Upper lobe of right lung (tissue), 1 donor: ENCODE measurements at regions not wholly inside any gene's neighbourhood (a gene's known extent, or its start where the extent isn't known, plus 50 kb on each side); places are given as distances from the start of the nearest gene placed in this dataset.

ENCODE experiments used
- ATAC-seq: fragments of 200-7000 bp; cut with Tn5 transposase; one replicate; pipeline ENCODE4 v1.9.1; 2020; ENCODE audit warnings: mild to moderate bottlenecking, moderate library complexity
- DNase-seq: peaks from one replicate; pipeline ENCODE4 v3.0.0-alpha.2; 2020
- H3K27ac ChIP-seq: fragments of 200-600 bp; one replicate; pipeline ENCODE4 v1.8.0; 2022
- H3K27me3 ChIP-seq: fragments of 200-600 bp; one replicate; pipeline ENCODE4 v1.8.0; 2022; ENCODE audit warnings: mild to moderate bottlenecking
- H3K36me3 ChIP-seq: fragments of 200-600 bp; one replicate; pipeline ENCODE4 v1.8.0; 2022
- H3K4me1 ChIP-seq: fragments of 200-600 bp; one replicate; pipeline ENCODE4 v1.8.0; 2022
- H3K4me3 ChIP-seq: fragments of 200-600 bp; one replicate; pipeline ENCODE4 v1.8.0; 2022; ENCODE audit warnings: mild to moderate bottlenecking
- H3K9me3 ChIP-seq: fragments of 200-600 bp; one replicate; pipeline ENCODE4 v1.8.0; 2022
- CTCF ChIP-seq: fragments of 200-600 bp; IDR thresholded peaks from one replicate; pipeline ENCODE4 v1.8.0; 2022; ENCODE audit warnings: antibody characterized with exemption
- intact Hi-C: fragments of 100-400 bp; cut with DNase I; formaldehyde crosslinking; loops from one replicate; pipeline ENCODE4 v1.11.0; 2022
- donor health status: DM: no; HTN: yes; CAD: no; lungs with severe emphysema.

GRCh38 chr7:46407125-46407524 lies 486.1 kb upstream of the IGFBP3 start:
- DNase-seq (no peak), ATAC-seq (no peak)

DNA sequence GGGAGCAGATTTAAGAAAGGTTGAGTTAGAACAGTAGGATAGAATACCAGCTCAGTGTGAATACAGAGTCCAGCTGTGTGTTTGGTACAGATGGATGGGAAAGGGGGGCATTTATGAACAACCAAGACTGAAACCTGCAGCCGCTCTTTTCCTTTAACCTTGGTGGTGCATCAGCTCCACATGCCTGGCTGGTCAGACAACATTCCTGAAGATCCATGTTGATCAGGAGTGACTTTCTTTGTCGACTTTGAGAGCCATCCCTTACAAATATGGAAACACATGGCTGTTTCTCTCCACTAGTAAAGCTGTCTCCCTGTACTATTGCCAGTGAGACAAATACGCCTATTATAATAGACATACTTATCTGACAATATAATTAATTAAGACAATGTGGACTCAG lies 476.5 kb upstream of the IGFBP3 start:
- DNase-seq (no peak), ATAC-seq (no peak)
- Histone ChIP-seq H3K4me3 (no peak overlapping the region), H3K4me1 (no peaks in the 10 kb centered on the region), H3K9me3 (no peaks in the 10 kb centered on the region), H3K27ac (no peak overlapping the region), H3K27me3 (no peaks in the 10 kb centered on the region), H3K36me3 (no peaks in the 10 kb centered on the region)
- intact Hi-C loops: no loop called here
- TF ChIP-seq CTCF: no peak

More at GRCh38 chr7:46407125-46407524, 486.1 kb upstream of the IGFBP3 start:
- TF ChIP-seq CTCF: no peak
- Histone ChIP-seq H3K27me3 (no peaks in the 10 kb centered on the region), H3K4me3 (no peak overlapping the region), H3K9me3 (no peaks in the 10 kb centered on the region), H3K4me1 (no peaks in the 10 kb centered on the region), H3K27ac (no peak overlapping the region), H3K36me3 (no peaks in the 10 kb centered on the region)
- intact Hi-C loops: no loop called here

GRCh38 chr7:46396481-46396880 lies 475.4 kb upstream of the IGFBP3 start:
- no peak for DNase-seq
- Histone ChIP-seq H3K27ac (no peak overlapping the region), H3K27me3 (no peaks in the 10 kb centered on the region), H3K36me3 (no peaks in the 10 kb centered on the region), H3K4me3 (no peak overlapping the region), H3K9me3 (no peaks in the 10 kb centered on the region), H3K4me1 (no peaks in the 10 kb centered on the region)
- no peak for TF ChIP-seq CTCF
- intact Hi-C loops: no loop called here
- ATAC-seq: no peak

DNA sequence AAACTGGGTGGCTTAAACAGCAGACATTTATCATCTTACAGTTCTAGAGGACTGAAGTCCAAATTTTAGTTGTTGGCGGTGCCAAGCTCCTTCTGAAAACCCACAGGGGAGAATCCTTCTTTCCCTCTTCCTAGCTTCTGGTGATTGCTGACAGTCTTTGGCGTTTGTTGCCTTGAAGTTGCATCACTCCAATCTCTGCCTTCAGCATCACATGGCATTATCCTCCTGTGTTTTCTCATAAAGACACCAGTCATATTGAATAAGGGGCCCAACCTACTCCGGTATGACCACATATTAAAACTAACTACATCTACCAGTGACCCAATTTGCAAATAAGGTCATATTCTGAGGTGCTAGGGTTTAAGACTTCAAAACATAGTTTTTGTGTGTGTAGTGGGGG lies 472.1 kb upstream of the IGFBP3 start:
- H3K4me3 ChIP-seq: no peak overlapping the region
- no peak for DNase-seq
- no peaks in the 10 kb centered on the region for H3K4me1 ChIP-seq
- H3K9me3 ChIP-seq: no peaks in the 10 kb centered on the region
- no peaks in the 10 kb centered on the region for H3K27me3 ChIP-seq
- no peak for TF ChIP-seq CTCF
- intact Hi-C loops: no loop called here
- ATAC-seq: no peak
- H3K36me3 ChIP-seq: no peaks in the 10 kb centered on the region
- H3K27ac ChIP-seq: no peak overlapping the region

DNA sequence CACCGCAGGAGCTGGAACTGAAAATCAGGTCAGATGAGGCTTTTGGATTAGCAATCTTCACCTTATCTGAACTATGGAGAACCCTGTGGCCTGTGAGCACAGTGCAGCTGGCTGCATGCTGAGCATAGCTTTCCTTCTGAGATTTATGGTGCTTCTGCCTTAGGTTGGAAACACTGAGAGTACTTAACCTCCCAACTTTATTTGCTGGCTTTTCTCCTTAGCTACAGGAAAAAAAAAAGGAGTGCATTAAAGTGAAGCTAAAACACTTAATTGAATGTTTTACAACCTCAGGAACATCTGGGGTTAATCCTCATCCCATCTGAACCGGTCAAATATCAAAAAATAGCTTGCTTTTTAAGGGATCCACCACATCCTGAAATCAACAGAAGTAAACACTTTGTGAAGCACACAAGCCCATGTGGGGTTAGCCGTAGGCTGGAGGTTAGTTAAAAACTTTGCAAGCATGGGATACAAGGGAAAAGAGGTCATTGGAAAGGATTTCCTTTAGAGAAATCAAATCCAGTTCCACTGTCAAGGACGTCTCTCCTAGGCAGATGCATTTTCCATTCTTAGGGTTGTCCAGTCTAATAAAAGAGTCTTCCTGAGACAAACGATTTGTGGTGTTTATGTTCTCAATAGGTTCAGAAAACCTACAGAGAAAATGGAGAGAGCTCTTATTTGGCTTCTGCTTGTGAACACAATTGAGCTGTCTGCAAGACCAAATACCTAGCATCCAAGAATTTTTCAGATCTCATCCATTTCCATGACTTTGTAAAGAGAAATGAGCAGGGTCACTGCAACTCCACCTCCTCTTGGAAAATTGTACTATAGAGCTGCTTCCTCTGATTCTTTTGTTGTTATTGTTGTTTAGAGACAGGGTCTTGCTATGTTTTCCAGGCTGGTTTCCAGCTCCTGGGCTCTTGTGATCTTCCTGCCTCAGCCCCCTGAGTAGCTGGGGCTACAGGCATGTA lies 470.4 kb upstream of the IGFBP3 start:
- ATAC-seq: no peak

More for the DNA sequence above, 470.4 kb upstream of the IGFBP3 start:
- TF ChIP-seq CTCF: no peak
- Histone ChIP-seq H3K9me3 (no peaks in the 10 kb centered on the region), H3K4me3 (no peak overlapping the region), H3K27me3 (no peaks in the 10 kb centered on the region), H3K27ac (no peak overlapping the region), H3K36me3 (no peaks in the 10 kb centered on the region), H3K4me1 (no peaks in the 10 kb centered on the region)
- DNase-seq: no peak
- intact Hi-C loops: no loop called here
